ENCODE measurements at regions not wholly inside any gene's neighbourhood (a gene's known extent, or its start where the extent isn't known, plus 50 kb on each side); places are given as distances from the start of the nearest gene placed in this dataset.

GRCh38 chr13:84417416-84417815, 535.1 kb upstream of the SLITRK1 start:
- no peak for ATAC-seq
- Histone ChIP-seq H3K9me3 (peaks cover 0 to 3% (median 0%) of the 10 kb centered on the region in 12 donors), H3K4me1 (no peaks in the 10 kb centered on the region), H3K4me3 (no peak overlapping the region), H3K27ac (no peak overlapping the region), H3K36me3 (no peaks in the 10 kb centered on the region), H3K27me3 (no peaks in the 10 kb centered on the region)
- 55 to 81% (median 68%) methylated on average over 1 of the region's 1 CpG for WGBS, 4 donors
- DNase-seq, result no peak
- intact Hi-C loops (cut with DNase I), result no loop called here
- TF ChIP-seq POLR2A (IDR thresholded peaks at IDR 0.05) (no peak), CTCF (IDR thresholded peaks at IDR 0.05) (no peak)

- WGBS, 4 donors, result 91 to 93% (median 91%) methylated on average over 2 of the region's 2 CpGs
- Histone ChIP-seq H3K9me3 (no peaks in the 10 kb centered on the region), H3K4me3 (no peak overlapping the region), H3K27ac (no peak overlapping the region), H3K27me3 (no peaks in the 10 kb centered on the region), H3K36me3 (no peaks in the 10 kb centered on the region), H3K4me1 (no peaks in the 10 kb centered on the region)
- no peak for ATAC-seq
- intact Hi-C loops (cut with DNase I), result no loop called here
- no peak for DNase-seq
- TF ChIP-seq POLR2A (IDR thresholded peaks at IDR 0.05) (no peak), CTCF (IDR thresholded peaks at IDR 0.05) (no peak)
Measured at GRCh38 chr13:84413016-84413415, 530.7 kb upstream of the SLITRK1 start.

GRCh38 chr13:84405286-84405685, 523.0 kb upstream of the SLITRK1 start:
- Histone ChIP-seq H3K4me1 (no peaks in the 10 kb centered on the region), H3K36me3 (no peaks in the 10 kb centered on the region), H3K9me3 (peaks cover 0 to 9% (median 0%) of the 10 kb centered on the region in 12 donors), H3K27me3 (no peaks in the 10 kb centered on the region), H3K27ac (no peak overlapping the region), H3K4me3 (no peak overlapping the region)
- ATAC-seq, result no peak
- 66 to 92% (median 78%) methylated on average over 1 of the region's 1 CpG for WGBS, 4 donors
- intact Hi-C loops (cut with DNase I), result no loop called here
- DNase-seq, result no peak
- TF ChIP-seq CTCF (IDR thresholded peaks at IDR 0.05), result no peak
- TF ChIP-seq POLR2A (IDR thresholded peaks at IDR 0.05), result no peak

GRCh38 chr13:84400706-84401105, 518.4 kb upstream of the SLITRK1 start:
- 54 to 64% (median 60%) methylated on average over 2 of the region's 2 CpGs for WGBS, 4 donors
- Histone ChIP-seq H3K9me3 (peaks cover 0 to 17% (median 0%) of the 10 kb centered on the region in 12 donors), H3K4me1 (no peaks in the 10 kb centered on the region), H3K4me3 (no peak overlapping the region), H3K36me3 (no peaks in the 10 kb centered on the region), H3K27me3 (no peaks in the 10 kb centered on the region), H3K27ac (no peak overlapping the region)
- DNase-seq (no peak), ATAC-seq (no peak)
- no peak for TF ChIP-seq CTCF (IDR thresholded peaks at IDR 0.05)
- no peak for TF ChIP-seq POLR2A (IDR thresholded peaks at IDR 0.05)
- intact Hi-C loops (cut with DNase I), result no loop called here
